Heart right ventricle (tissue), 16 donors: ENCODE measurements at regions not wholly inside any gene's neighbourhood (a gene's known extent, or its start where the extent isn't known, plus 50 kb on each side); places are given as distances from the start of the nearest gene placed in this dataset.
"Not testable (repeated sequence)": the region's sequence is repeated elsewhere in the genome, so short reads cannot be mapped to it uniquely, and the experiment has no call there.

Experiments
- ATAC-seq, 8 donors: fragments of 200-7000 bp; cut with Tn5 transposase; one replicate each; pipeline ENCODE4 v1.9.1; 2020; ENCODE audit warnings: mild to moderate bottlenecking in 8 of 8, moderate library complexity in 8 of 8, moderate number of reproducible peaks in 1 of 8
- DNase-seq, 2 donors: peaks; one replicate each; pipeline ENCODE4 v3.0.0-alpha.2; 2020
- H3K27ac ChIP-seq, 10 donors: fragments of 200-600 bp; sonication (generic) in 2 of 10; one replicate each; pipeline versions ENCODE4 v1.5.0 to v1.8.0; 2020 to 2022; ENCODE audit warnings: mild to moderate bottlenecking in 3 of 10
- H3K27me3 ChIP-seq, 7 donors: fragments of 200-600 bp; one replicate each; pipeline ENCODE4 v1.8.0; 2021 to 2022; ENCODE audit warnings: mild to moderate bottlenecking in 2 of 7
- H3K36me3 ChIP-seq, 9 donors: fragments of 200-600 bp; sonication (generic) in 1 of 9; one replicate each; pipeline versions ENCODE4 v1.5.0 to v1.8.0; 2020 to 2022; ENCODE audit warnings: mild to moderate bottlenecking in 2 of 9
- H3K4me1 ChIP-seq, 9 donors: fragments of 200-600 bp; sonication (generic) in 1 of 9; one replicate each; pipeline versions ENCODE4 v1.5.0 to v1.8.0; 2020 to 2022; ENCODE audit warnings: mild to moderate bottlenecking in 4 of 9
- H3K4me3 ChIP-seq, 10 donors: fragments of 200-600 bp; sonication (generic) in 2 of 10; one replicate each; pipeline versions ENCODE4 v1.5.0 to v1.8.0; 2020 to 2022; ENCODE audit warnings: mild to moderate bottlenecking in 7 of 10, moderate library complexity in 2 of 10
- H3K9me3 ChIP-seq, 11 donors: fragments of 200-600 bp in 10 of 11; sonication (generic) in 2 of 11; one replicate each; pipeline versions ENCODE4 v1.5.0 to v1.8.0; 2013 to 2022; ENCODE audit warnings: mild to moderate bottlenecking in 2 of 11, control low read depth in 1 of 11, moderate library complexity in 1 of 11
- CTCF ChIP-seq, 9 donors: fragments of 200-600 bp; sonication (generic) in 2 of 9; IDR thresholded peaks; one replicate each; pipeline versions ENCODE4 v1.5.0 to v1.8.0; 2021 to 2022; ENCODE audit warnings: antibody characterized with exemption in 9 of 9, mild to moderate bottlenecking in 5 of 9, moderate library complexity in 1 of 9
- WGBS, 2 donors: extraction: QIAGEN DNeasy Blood & Tissue Kit; methylation state at CpG; one replicate each; pipeline ENCODE4 v1.1.7; 2013; ENCODE audit warnings: inconsistent platforms in 1 of 2; 5-methylcytosine and 5-hydroxymethylcytosine counted together
- intact Hi-C, 10 donors: fragments of 100-400 bp; cut with DNase I; formaldehyde crosslinking; loops; one replicate each; pipeline versions ENCODE4 v1.11.1 to v1.14.2; 2022
- donor health status: Arrhythmogenic right ventricular cardiomyopathy.
- donor health status: ischemic (EF 13 %, LVEDD 7.1; RV severe dilation, severe dysfunction).
- donor health status: healthy with polysubstance abuse.
- donor health status: DM: no; HTN: yes; CAD: no.
- donor health status: DM: no; HTN: no; CAD: no.
- donor health status: ischemic (EF 25% LVEDD 6.9; RV normal size, moderate dysfunction).
- donor health status: ischemic (EF 25% LVEDD 5.7; RV mildly dilated, moderate dysfunction).
- donor health status: healthy.
- donor health status: DM: yes; HTN: yes; CAD: no.
- donor health status: Ischemic cardiomyopathy.
- donor health status: ischemic (EF 35%, LVEDD 5.7; RV mildly dilated, moderate dysfunction).
- donor health status: nonischemic (EF 11% LVEDD 7.7; RV severe dilation, severe dysfunction).
- donor health status: DM: yes; HTN: yes; CAD: no.
- donor health status: PGD.
- donor health status: ischemic (EF 29% LVEDD 5.4; RV normal size, mild dysfunction).
- donor health status: nonischemic (EF 23%, LVEDD 6.1; RV moderate dilation, normal function).

- ATAC-seq: no peak
Measured at GRCh38 chr2:49858113-49858490, 703.8 kb upstream of the FSHR start.

GRCh38 chr2:49857371-49858112 lies 703.2 kb upstream of the FSHR start:
- DNase-seq: no peak
- H3K27me3 ChIP-seq: no peaks in the 10 kb centered on the region
- peaks cover 0 to 3% (median 0%) of the 10 kb centered on the region in 11 donors for H3K9me3 ChIP-seq
- no peak overlapping the region for H3K4me3 ChIP-seq
- no peaks in the 10 kb centered on the region for H3K36me3 ChIP-seq
- intact Hi-C loops: no loop called here
- TF ChIP-seq CTCF (IDR thresholded peaks at IDR 0.05): no peak
- 81 to 90% methylated on average over 2 of the region's 2 CpGs for WGBS, 2 donors
- ATAC-seq: no peak
- H3K4me1 ChIP-seq: peaks cover 0 to 16% (median 0%) of the 10 kb centered on the region in 9 donors
- H3K27ac ChIP-seq: no peak overlapping the region

More at GRCh38 chr2:49858113-49858490, 703.8 kb upstream of the FSHR start:
- WGBS, 2 donors: 67 to 84% methylated on average over 3 of the region's 3 CpGs
- Histone ChIP-seq H3K4me1 (peaks cover 0 to 16% (median 0%) of the 10 kb centered on the region in 9 donors), H3K4me3 (no peak overlapping the region), H3K27ac (no peak overlapping the region), H3K9me3 (peaks cover 0 to 3% (median 0%) of the 10 kb centered on the region in 11 donors), H3K27me3 (no peaks in the 10 kb centered on the region), H3K36me3 (no peaks in the 10 kb centered on the region)
- DNase-seq: no peak
- no peak for TF ChIP-seq CTCF (IDR thresholded peaks at IDR 0.05)
- intact Hi-C loops: no loop called here

GRCh38 chr2:49845671-49846070 lies 691.4 kb upstream of the FSHR start:
- ATAC-seq: no peak
- no peak overlapping the region for H3K27ac ChIP-seq
- H3K36me3 ChIP-seq: no peaks in the 10 kb centered on the region
- H3K27me3 ChIP-seq: no peaks in the 10 kb centered on the region
- no peak overlapping the region for H3K4me3 ChIP-seq
- WGBS, 2 donors: 46 to 62% methylated on average over 4 of the region's 4 CpGs
- H3K9me3 ChIP-seq: peaks cover 0 to 16% (median 0%) of the 10 kb centered on the region in 11 donors
- intact Hi-C loops: no loop called here
- no peak for TF ChIP-seq CTCF (IDR thresholded peaks at IDR 0.05)
- H3K4me1 ChIP-seq: no peaks in the 10 kb centered on the region
- DNase-seq: no peak

- Histone ChIP-seq H3K27me3 (no peaks in the 10 kb centered on the region), H3K4me1 (no peaks in the 10 kb centered on the region), H3K36me3 (no peaks in the 10 kb centered on the region), H3K4me3 (no peak overlapping the region), H3K27ac (no peak overlapping the region), H3K9me3 (peaks cover 0 to 16% (median 0%) of the 10 kb centered on the region in 11 donors)
- DNase-seq: no peak
- no peak for ATAC-seq
- intact Hi-C loops: no loop called here
- no peak for TF ChIP-seq CTCF (IDR thresholded peaks at IDR 0.05)
Measured at GRCh38 chr2:49845021-49845420, 690.7 kb upstream of the FSHR start.

DNA sequence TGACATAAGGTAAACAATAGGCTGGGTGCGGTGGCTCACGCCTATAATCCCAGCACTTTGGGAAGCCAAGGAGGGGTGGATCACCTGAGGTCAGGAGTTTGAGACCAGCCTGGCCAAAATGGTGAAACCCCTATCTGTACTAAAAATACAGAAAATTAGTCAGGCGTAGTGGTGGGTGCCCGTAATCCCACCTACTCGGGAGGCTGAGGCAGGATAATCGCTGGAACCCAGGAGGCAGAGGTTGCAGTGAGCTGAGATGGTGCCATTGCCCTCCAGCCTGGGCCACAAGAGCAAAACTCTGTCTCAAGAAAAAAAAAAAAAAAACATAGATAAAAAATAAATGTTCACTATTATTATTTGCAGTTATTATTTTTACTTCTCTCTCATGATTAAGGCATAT lies 689.8 kb upstream of the FSHR start:
- intact Hi-C loops, H3K4me1 ChIP-seq, H3K27me3 ChIP-seq, DNase-seq, ATAC-seq, H3K36me3 ChIP-seq, H3K27ac ChIP-seq, H3K4me3 ChIP-seq: not testable (repeated sequence)
- 92 to 96% methylated on average over 6 of the region's 6 CpGs for WGBS, 2 donors
- peaks cover 0 to 16% (median 0%) of the 10 kb centered on the region in 11 donors for H3K9me3 ChIP-seq
